Calu3 (cell line): ENCODE measurements at regions not wholly inside any gene's neighbourhood (a gene's known extent, or its start where the extent isn't known, plus 50 kb on each side); places are given as distances from the start of the nearest gene placed in this dataset.

Source experiments
- BruUV-seq: library from RNA; stranded (reverse); fragments of 400-500 nt; replicated peaks from 2 replicates; lab custom pipeline; 2021; lab: Mats Ljungman, UMichigan
- CTCF ChIA-PET: fragments of 300-600 bp; sonication (Branson Sonifier 250); formaldehyde crosslinking; loops from one replicate; lab custom pipeline; 2022; ENCODE audit warnings: antibody characterized with exemption; lab: Charles Lee
- DNase-seq: peaks from one replicate; pipeline ENCODE4 v3.0.0; 2022
- H3K27ac Mint-ChIP-seq: one replicate; pipeline ENCODE4 v1.8.0; 2022; ENCODE audit warnings: mixed read lengths; ENCODE audit not compliant: unreplicated experiment
- H3K27me3 Mint-ChIP-seq: one replicate; pipeline ENCODE4 v1.8.0; 2022; ENCODE audit warnings: mixed read lengths; ENCODE audit not compliant: unreplicated experiment
- H3K36me3 Mint-ChIP-seq: one replicate; pipeline ENCODE4 v1.8.0; 2022; ENCODE audit warnings: mild to moderate bottlenecking, moderate library complexity, mixed read lengths; ENCODE audit not compliant: insufficient read depth, unreplicated experiment
- H3K4me1 Mint-ChIP-seq: one replicate; pipeline ENCODE4 v1.8.0; 2022; ENCODE audit warnings: mild to moderate bottlenecking, low read depth, mixed read lengths; ENCODE audit not compliant: unreplicated experiment
- H3K4me3 Mint-ChIP-seq: one replicate; pipeline ENCODE4 v1.8.0; 2022; ENCODE audit warnings: mild to moderate bottlenecking, low read depth, moderate library complexity, mixed read lengths; ENCODE audit not compliant: unreplicated experiment
- H3K9me3 Mint-ChIP-seq: one replicate; pipeline ENCODE4 v1.8.0; 2022; ENCODE audit warnings: low read depth, mixed read lengths; ENCODE audit not compliant: unreplicated experiment
- CTCF ChIP-seq: fragments of 200-600 bp; IDR thresholded peaks from one replicate; pipeline ENCODE4 v1.8.0; 2022; ENCODE audit warnings: antibody characterized with exemption; ENCODE audit not compliant: unreplicated experiment
- intact Hi-C: fragments of 100-400 bp; cut with micrococcal nuclease; formaldehyde crosslinking; loops from one replicate; pipeline ENCODE4 v1.10.0; 2022; ENCODE audit not compliant: unreplicated experiment

- no TSS peak for BruUV-seq
- intact Hi-C loops = no loop called here
- Mint-ChIP-seq H3K4me1 (no peaks in the 10 kb centered on the region), H3K36me3 (peaks cover 4% of the 10 kb centered on the region), H3K9me3 (no peaks in the 10 kb centered on the region), H3K27me3 (peaks cover 41% of the 10 kb centered on the region), H3K27ac (no peak overlapping the region), H3K4me3 (no peak overlapping the region)
- no peak for TF ChIP-seq CTCF
- CTCF ChIA-PET = no interaction called here
- DNase-seq = no peak
Observed at GRCh38 chr14:105855246-105855892, 329.0 kb downstream of the TMEM121 start.

GRCh38 chr14:105855893-105856675, 329.7 kb downstream of the TMEM121 start:
- peaks cover 4% of the 10 kb centered on the region for H3K36me3 Mint-ChIP-seq
- CTCF ChIA-PET = no interaction called here
- intact Hi-C loops = no loop called here
- no peaks in the 10 kb centered on the region for H3K9me3 Mint-ChIP-seq
- DNase-seq = no peak
- no peak overlapping the region for H3K4me3 Mint-ChIP-seq
- H3K27me3 Mint-ChIP-seq = peaks cover 44% of the 10 kb centered on the region
- H3K27ac Mint-ChIP-seq = no peak overlapping the region
- BruUV-seq = no TSS peak
- H3K4me1 Mint-ChIP-seq = no peaks in the 10 kb centered on the region
- TF ChIP-seq CTCF = no peak

GRCh38 chr14:105856676-105857219, 330.4 kb downstream of the TMEM121 start:
- Mint-ChIP-seq H3K4me1 (no peaks in the 10 kb centered on the region), H3K9me3 (no peaks in the 10 kb centered on the region), H3K27ac (no peak overlapping the region), H3K27me3 (peaks cover 48% of the 10 kb centered on the region), H3K4me3 (no peak overlapping the region), H3K36me3 (peaks cover 4% of the 10 kb centered on the region)
- no peak for DNase-seq
- intact Hi-C loops = no loop called here
- CTCF ChIA-PET = no interaction called here
- TF ChIP-seq CTCF = no peak
- no TSS peak for BruUV-seq

- no peak overlapping the region for H3K4me3 Mint-ChIP-seq
- intact Hi-C loops = no loop called here
- H3K36me3 Mint-ChIP-seq = peaks cover 4% of the 10 kb centered on the region
- no peaks in the 10 kb centered on the region for H3K9me3 Mint-ChIP-seq
- TF ChIP-seq CTCF = no peak
- H3K4me1 Mint-ChIP-seq = no peaks in the 10 kb centered on the region
- H3K27ac Mint-ChIP-seq = no peak overlapping the region
- CTCF ChIA-PET = no interaction called here
- DNase-seq = no peak
- no TSS peak for BruUV-seq
- H3K27me3 Mint-ChIP-seq = peaks cover 50% of the 10 kb centered on the region
Observed at GRCh38 chr14:105857220-105857825, 330.9 kb downstream of the TMEM121 start.
